COLO829 (cell line): ENCODE measurements at regions not wholly inside any gene's neighbourhood (a gene's known extent, or its start where the extent isn't known, plus 50 kb on each side); places are given as distances from the start of the nearest gene placed in this dataset.
A peak's percentile ranks its signal among the peaks of the same experiment; 100 is the strongest.

Experiments
- DNase-seq: peaks from one replicate; pipeline ENCODE4 v3.0.0; 2012; ENCODE audit warnings: low spot score

DNA sequence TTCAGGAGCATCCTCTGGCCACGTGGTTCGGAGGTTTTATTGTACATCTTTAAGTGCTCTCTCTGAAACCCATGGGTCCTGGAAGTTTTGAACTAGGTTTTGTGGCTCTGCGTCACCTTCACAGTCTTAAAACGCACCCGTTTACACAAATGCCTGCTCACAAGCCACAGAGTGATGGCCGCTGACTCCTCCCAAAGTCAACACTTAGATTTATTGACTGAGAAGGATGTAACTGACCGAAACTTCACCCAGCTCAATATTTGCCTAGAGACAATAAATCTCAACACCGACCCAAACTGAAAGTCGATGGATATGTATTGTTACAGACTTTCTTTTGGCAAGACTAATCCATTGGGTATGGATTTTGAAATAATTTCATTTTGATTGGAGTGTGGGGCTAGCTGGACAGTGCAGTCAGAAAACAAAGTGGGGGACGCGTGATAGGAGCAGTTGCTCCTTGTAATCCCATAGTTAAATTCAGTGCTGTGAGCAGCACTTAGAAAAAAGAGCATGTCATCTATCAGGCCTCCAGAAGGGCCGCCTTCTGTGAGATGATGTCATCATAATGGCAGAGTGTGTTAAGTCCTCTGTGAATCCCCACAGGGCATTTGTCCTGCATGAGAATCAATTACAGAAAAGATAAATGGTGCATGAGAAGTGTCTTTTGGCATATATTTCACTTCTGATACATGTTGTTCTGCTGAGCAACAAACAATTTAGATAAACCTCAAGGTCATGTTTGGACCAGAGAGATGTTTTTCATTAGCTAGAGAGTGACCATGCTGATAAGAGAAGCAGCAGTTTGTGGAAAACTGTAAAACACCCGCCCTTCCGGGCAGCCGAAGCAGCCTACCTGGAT lies 183.7 kb downstream of the INO80D start:
- DNase-seq: no peak

DNA sequence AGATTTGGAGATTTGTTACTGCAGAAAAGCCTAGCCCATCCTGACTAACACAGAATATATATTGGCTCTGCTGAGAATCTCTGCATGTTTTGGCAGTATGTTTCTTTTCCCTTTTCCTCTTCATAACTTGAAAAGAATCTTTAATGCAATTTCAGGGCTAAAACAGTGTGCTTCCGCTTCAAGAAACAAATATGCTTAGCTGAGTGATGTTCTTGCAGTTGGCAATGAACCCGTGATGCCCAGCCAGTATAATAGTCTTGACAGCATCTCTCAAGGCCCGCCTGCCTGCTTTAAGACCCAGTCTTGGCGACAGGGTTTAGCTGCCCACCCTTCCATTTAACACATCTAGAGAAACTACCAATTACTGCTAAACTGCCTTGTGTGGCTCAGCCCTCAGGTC lies 184.5 kb downstream of the INO80D start:
- no peak for DNase-seq

DNA sequence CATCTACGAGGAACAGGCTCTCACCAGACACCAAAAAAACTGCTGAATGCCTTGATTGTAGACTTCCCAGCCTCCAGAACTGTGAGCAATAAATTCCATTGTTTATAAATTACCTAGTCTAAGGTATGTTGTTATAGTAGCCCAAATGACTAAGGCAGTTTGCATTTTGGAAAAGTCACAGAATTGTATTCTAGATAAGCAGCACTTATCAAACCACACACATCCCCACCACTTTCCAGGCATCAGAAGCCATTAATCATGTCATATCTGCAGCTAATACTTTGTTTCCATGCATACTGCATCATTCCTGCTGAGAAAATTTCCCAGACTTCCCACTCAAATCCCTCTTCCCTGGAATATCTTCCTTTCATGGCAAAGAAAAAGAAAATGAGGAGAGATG lies 187.2 kb downstream of the INO80D start:
- DNase-seq: no peak

DNA sequence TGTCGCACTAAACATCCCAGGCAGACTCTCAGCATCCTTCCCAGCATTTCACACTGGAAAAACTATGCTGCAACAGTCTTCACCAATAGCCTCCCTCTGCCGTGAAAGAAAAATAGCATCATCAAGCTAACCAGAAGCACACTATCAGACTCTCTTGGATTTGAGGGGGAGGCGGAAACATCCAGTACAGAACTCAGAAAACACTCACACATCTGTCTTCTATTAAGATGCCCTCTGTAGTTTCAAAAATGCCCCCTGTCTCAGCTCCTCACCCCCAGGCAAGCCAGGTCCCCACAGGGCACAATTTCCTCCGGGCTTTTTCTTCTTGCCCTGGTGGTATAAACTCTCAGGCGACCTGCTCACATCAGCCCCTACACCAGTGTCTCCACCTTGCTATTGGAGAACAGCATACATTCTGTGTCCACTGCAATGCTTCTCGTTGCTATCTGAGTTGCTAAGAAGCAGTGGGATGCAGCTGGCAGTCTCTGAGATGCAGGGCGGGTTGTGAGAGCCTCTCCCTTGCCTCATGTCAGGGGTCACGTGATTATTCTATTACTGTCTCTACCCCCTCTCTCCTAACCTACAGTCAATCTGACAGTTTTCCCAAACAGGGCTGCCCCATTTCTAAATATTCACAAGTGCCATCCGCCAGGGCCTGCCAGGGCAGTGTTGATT lies 189.9 kb downstream of the INO80D start:
- DNase-seq: no peak

DNA sequence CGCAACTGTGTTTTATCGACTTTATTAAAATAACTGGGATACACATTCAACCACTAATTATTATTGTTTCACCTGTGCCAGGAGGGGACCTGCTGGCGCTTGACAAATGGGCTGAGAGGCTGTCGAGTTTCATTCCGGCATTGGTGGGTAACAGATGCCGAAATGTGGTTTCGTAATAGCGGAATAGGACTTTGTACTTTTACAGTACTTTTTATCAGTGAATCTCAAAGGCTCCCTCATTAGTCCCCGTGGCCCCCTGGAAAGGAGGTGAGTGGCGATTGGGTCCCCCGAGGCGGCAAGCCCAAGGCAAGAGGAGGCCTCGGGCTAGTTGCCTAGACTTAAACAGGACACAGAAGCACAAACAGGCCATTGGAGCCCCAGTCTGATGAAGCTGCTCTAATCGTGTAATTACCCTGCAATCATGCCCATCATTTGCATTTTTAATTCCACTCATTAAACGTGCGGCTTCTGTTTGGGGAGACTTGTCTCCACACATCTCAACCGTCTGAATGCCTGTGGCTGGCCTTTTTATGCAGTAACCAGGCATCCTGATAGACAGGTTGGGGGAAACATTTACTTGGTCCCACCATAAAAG lies 193.2 kb downstream of the INO80D start:
- DNase-seq: no peak

DNA sequence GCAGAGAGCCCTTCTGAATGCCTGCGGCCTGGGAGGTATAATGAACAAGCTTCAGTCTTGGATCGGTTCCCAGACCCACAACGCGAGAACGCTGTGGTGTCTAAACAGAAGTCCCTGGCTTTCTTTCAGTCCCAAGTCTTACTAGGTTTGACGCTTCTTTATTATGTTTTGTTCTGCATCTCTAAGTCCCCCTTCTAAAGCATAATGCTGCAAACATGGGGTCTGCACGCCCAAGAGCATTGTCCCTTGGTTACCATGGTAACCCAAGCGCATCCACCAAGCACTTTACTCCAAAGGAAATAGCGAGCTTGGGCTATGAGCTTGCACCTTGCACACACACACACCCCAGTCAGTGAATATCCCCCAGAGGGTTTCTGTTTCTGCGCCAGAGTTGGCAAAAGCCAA lies 193.7 kb downstream of the INO80D start:
- DNase-seq: no peak

DNA sequence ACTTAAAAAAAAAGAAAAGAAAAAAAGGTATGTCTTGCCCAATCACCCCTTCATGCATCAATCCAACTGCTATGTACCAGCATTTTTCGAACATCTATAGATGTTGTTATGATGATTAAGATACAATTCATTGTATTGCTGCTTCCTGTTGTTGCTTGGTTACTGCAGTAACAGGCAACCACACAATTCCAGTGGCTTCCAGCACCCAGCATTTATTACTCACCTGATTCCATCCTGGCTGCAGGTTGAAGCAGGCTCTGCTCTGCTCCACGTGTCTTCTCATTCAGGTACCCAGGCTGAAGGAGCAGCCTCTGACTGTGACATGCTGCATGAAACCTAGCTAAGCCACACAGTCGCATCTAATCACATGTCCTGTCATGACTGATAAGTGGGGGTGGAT lies 196.9 kb downstream of the INO80D start:
- no peak for DNase-seq

DNA sequence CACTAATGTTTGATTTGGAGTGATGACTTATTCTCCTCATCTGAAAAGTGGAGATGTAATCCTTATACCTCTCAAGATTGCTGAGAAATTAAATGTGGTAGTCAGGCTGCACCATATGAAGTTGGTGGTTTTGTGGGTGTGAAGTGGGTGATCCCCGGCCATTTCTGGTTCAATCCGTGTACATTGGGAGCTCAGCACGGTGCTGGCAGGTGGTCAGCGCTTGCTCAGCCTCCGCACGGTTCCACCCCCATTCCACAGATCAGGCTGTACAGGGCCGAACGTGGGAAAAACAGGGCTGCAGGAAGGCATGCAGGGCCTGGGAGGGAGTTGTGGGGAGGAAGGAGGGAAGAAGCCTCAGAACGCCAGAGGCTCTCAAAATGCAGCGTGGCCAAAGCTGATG lies 198.3 kb downstream of the INO80D start:
- no peak for DNase-seq

DNA sequence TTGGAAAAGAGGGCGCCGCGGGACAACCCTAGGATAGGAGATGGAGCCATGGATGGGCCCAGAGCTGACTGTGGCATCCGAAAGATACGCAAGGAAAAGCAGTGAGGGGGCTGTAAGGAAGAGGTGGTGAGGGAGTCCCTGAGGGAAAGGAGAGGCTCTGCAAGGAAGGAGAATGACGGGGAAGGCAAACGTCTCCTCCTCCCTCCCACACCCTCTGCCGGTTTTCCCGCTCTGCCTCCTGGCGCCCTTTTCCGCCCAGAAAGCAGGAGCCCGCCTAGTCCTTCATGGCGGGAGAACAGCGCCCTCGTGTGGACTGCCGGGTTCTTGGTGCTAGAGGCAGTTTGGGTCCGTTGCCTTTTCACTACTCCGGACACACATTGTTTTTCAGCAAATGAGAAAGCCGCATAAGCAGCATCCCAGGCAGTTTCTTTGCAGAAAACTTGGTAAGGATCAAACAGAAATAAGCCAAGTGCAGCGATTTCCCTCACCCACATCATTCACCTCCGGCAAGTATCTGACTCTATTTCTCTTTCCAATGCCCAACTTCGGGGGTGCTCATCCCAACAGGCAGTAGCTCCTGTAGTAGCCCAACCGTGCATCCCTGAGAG lies 200.4 kb downstream of the INO80D start:
- peak; percentile 82 for DNase-seq

DNA sequence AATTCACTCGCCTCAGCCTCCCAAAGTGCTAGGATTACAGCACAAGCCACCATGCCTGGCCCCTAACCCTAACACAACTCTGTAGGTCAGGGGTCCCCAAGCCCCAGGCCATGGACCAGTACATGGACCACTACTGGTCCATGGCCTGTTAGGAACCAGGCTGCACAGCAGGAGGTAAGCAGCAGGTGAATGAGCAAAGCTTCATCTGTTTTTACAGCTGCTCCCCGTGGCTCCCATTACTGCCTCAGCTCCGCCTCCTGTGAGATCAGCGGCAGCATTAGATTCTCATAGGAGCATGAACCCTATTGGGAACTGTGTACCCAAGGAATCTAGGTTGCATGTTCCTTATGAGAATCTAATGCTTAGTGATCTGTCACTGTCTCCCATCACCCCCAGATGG lies 201.7 kb downstream of the NRP2 start:
- DNase-seq: no peak

DNA sequence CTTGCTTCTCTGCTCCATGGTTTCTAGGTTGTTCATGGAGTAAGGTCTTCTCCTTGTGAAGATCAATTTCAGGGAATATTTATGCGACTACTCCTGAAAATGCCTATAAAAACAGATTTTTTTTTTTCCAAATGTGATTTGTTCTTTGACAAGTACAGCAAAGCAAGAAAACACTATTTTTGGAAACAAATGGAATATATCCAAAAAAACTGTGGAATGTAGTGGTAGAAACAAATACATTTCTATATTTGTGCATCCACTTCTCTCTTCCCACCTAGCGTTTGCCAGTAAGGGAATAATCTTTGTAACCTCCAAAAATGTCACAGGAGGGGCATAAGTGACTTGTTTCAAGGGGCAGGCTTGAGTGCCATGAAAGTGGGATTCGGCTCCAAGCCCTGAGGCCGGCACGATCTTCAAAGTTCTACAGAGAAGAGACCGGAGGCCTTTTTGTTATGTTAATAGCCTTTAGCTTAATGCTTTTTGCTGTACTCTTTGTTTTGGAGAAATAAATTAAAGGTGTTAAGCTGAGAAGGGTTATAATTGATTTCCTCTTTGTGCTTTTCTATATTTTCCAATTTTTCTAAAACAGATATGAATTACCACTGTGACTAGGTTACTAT lies 200.6 kb downstream of the NRP2 start:
- DNase-seq: no peak

DNA sequence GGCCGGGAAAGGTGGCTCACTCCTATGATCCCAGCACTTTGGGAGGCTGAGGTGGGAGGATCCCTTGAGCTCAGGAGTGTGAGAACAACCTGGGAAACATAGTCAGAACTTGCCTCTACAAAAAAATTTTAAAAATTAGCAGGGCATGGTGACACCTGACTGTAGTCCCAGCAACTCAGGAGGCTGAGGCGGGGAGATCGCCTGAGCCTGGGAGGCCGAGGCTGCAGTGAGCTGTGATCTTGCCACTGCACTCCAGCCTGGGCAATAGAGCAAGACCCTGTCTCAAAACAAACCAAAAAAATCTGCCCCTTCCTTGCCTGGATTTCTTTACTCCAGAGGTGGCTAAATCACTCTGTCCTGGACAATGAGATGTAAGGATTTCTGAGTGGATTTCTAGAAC lies 197.7 kb downstream of the NRP2 start:
- no peak for DNase-seq

DNA sequence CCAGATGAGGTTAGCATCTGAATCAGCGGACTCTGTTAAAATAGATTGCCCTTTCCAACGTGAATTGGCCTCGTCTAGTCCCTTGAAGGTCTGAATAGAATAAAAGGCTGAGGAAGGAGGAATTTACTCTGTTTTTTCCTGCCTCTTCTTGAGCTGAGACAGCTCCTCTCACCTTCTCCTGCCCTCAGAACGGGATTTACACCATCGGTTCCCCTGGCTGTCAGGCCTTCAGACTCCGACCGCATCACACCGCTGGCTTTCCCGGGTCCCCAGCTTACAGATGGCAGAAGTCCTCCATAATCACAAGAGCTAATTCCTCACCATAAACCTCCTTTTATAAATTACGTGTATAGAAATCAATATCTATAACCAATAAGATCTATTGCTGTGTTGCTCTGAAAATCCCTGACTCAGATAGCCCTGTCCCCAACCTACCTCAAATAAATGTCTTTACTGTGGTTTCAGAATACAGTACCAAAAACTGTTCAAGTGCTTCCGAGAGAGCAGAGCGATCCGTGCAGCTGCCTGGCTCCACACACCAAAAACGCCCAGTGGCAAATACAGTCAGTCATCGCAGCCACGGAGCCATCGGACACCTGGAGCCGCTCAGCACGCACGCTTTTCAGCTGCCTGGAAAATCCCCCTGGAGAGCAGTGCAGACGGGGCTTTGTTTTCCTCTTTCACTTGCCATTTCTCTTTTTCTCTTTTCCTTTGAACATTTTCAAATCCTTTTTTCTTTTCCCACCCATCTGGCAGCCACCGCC lies 196.9 kb downstream of the NRP2 start:
- no peak for DNase-seq

DNA sequence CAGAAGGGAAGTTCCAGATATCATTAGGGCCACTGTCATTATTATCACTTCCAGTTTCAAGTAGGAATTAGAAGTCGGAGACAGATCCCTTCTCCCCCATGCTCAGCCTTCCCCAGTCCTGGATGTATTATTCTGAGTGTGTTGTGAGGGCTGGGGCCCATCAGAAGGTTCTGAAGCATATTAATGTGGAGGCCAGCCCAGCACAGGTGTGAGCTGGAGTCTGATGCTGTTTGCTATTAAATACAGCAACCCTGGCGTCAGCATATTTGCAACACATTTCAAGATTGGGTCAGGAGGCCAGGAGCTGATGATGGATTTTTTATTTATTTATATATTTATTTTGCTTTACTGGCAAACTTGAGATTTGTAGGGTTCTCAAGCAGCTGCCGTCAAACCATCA lies 195.2 kb downstream of the NRP2 start:
- no peak for DNase-seq

DNA sequence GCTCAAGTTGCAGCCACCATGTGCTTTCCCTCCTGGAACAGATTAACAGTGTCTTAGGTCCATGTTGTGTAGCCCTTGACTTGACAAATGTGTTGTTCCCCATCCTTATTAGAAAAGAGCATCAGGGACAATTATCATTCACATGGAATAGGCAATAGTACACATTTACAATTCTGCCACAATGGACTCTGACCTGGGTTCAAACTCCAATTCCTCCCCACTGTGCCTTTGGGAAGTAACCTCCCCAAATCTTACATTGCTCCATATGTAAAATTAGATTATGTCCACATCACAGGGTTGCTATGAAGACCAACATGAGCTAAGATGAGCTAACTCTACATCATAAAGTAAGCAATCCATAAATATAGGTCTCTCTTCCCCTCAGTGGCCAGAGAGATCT lies 193.8 kb downstream of the NRP2 start:
- DNase-seq: no peak

DNA sequence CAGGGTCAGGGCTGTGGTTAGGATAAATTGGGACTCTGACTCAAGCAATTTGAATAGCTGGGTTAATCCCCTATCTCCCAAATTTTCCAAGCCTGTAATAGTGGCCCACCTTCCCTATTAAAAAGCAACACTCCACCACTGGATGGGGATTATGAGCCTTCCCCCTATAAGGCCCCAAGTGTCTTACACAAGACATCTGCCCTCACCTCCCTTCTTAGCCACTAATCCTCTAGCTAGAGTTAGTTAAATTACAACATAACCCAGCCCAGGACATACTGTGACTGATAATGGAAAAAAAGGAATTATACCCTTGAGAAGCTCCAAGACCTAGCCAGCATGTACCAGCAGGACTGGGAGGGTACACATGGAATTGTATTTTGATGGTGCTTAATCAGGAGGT lies 190.4 kb downstream of the NRP2 start:
- DNase-seq: no peak

DNA sequence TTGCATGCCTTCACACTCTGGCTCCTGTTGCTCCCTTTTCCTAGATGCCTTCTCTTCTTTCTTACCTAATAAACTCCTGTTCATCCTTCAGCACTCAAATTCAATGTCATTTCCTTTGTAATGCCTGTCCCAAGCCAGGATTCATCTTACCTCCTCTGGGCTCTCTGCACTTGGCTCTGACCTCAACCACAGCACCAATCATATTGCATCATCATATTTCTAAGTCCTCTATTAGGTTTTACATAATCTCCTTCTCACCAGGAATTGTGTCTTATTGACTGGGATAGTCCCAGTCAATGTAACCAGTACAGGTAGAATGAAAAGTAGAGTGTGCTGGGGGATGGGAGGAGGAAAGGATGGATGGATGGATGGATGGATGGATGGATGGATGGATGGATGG lies 187.1 kb downstream of the NRP2 start:
- no peak for DNase-seq

DNA sequence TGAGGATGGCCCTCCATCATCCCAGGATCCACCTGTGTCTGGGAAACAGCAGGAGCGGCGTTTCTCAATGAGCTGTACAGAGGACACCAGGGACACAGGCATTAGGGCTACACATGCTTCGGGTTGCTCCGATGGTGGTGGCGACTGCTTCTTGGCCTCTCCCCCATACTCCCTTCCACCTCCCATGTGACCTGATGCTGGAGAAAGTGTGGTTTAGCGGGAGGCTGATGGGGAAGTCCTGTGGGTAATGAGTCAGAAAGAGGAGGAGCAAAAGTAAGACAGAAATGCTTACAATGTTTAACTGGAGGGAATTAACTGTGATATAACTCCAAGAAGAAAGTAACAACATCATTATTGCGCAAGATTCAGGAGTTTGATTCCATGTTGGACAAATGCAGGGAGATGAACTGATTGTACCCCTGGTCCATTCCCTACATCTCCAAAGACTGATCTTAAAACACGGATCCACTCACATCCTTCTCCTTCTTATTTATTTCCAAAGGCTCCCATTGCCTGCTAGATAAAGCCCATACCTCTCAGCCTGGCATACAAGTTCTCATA lies 186.6 kb downstream of the NRP2 start:
- DNase-seq: peak; percentile 40

DNA sequence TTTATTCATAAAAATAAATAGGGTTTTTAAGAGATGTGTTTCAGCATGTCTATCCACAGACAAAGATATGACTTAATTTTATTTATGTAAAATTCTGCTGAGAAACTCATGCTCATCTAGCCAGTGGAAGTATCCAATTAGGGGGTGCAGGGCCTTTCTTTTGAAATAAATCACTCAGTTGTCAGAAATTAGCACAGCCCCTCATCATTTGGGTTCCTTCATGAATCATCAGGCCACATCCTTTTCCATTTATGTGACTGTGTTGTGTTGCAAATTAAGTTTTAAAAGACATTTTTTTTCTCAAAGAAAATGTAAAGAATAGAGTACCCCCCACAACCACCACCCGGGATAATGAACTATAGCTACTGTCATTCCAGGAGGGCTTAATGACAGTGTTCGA lies 185.8 kb downstream of the NRP2 start:
- no peak for DNase-seq

DNA sequence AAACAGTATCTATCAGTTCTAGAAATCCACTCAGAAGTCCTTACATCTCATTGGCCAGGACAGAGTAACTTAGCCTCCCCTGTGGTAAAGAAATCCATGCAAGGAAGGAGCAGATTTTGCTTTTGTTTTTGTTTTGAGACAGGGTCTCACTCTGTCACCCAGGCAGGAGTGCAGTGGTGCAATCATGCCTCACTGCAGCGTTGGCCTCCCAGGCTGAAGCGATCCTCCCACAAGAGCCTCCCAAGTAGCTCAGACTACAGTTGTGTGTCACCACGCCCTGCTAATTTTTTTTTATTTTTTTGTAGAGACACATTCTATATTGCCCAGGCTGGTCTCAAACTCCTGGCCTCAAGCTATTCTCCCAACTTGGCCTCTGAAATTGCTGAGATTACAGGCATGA lies 185.1 kb downstream of the NRP2 start:
- no peak for DNase-seq

DNA sequence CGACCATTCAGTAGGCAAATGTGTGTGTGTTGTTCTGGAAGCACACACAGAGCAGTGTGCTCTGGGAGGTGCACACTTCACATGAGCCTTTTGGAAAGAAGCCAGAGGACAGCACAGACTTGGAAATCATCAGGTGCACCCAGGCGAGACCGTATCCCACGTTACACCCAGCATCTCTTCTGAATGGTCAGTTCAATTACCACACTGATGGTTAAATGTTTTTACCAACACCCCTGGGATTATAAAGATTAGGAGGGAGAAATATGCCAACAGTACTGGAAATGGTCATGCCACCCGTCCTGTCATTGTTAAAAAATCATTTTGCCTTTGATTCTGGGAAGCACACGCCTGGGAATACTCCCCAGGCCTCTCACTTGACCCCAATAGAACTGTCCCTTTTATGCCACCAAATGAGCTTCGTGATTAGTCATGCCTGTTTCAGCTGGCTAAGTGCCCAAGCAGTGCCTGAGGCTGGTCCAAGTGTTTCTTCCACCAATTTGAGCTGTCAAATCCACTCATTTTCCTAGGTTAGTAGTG lies 183.7 kb downstream of the NRP2 start:
- peak; percentile 45 for DNase-seq
